NCI-H128 (cell line): ENCODE measurements at regions not wholly inside any gene's neighbourhood (a gene's known extent, or its start where the extent isn't known, plus 50 kb on each side); places are given as distances from the start of the nearest gene placed in this dataset.
"Not testable (repeated sequence)": the region's sequence is repeated elsewhere in the genome, so short reads cannot be mapped to it uniquely, and the experiment has no call there.

Experiments
- DNase-seq: peaks from one replicate; lab custom pipeline; 2025; ENCODE audit not compliant: unreplicated experiment; lab: John Stamatoyannopoulos, UW

DNA sequence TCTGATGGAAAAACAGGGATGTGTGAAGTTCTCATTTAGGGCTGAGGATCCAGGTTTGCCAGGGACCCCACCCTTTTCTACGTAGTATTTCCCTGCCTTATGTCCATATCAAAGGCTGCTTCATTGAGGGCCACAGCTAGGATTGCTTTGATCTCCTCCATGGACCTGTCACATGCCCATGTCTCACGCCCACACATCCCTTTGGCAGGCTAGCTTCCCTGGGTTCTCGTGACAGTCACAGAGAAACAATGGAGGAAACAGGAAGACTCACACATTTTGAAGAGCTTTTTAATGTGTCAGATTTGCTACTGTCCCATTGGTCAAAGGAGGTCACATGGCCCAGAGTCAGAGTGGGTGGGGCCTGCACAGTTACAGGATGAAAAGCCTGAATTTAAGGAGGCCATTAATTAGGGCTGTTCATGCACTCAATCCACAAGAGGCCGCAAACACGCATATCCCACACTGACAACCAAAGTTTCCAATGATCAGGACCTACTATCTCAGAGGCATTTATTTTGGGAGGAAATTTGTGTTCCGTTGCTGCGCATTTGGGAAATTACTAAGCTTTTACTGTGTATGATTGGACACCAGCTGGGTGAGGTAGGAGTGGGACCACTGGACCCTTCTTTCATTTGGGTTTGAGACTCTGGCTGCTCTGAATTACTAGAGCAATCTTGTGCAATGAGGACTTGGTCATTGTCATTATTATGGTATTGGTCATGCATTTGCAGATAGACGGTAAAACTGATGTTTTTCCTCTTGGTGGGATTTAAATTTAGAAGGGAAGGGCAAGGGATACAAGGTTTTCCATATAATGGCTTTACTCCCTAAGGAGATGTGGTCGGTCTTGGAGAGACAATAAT, 266.2 kb downstream of the KTN1 start:
- DNase-seq: no peak

DNA sequence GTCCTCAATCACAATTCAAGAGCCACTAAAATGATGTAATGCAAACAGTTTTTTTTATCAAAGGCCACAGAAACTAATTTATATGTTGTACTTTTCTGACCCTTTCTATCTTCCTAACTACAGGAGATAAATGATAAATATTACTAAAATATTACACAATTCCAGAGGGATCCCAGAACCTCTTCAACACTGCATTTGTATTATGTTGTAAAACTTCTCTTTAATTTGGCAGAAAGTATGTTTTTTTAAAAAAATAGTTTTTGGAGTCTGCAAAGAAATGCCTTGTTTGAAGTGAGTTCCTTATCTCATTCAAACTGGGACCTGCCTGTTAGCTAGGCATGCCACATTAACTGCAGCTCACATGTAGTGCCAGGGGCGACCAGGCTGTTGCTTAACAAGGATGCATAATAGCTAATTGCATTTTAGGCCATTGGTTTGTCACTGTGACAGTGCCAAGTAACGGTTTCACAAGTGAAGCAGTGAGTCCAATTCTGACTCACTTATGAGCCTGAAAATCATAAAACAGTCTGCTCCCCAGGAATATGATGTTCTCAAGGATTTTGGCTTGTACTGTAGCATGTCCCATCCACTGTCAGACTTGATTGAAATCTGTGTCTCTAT, 266.9 kb downstream of the KTN1 start:
- DNase-seq: no peak

DNA sequence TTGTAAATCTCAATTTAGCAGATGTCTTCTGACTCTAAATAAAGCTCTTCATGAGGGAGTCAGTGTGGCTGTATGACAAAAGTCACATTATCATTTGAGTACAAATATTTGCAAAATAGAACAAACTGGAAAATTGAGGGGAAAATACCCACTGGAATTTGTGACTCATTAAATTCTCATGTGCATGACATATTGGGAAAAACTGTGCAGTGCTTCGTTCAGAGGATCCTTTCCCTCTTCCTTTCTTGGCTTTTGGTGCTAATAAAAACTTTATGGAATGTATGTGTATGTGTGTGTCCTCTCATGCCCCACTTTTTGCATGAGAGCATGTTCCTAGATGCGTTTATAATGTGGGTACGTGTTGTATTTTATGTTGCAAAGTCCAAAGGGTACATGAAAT, 267.8 kb downstream of the KTN1 start:
- DNase-seq: no peak

DNA sequence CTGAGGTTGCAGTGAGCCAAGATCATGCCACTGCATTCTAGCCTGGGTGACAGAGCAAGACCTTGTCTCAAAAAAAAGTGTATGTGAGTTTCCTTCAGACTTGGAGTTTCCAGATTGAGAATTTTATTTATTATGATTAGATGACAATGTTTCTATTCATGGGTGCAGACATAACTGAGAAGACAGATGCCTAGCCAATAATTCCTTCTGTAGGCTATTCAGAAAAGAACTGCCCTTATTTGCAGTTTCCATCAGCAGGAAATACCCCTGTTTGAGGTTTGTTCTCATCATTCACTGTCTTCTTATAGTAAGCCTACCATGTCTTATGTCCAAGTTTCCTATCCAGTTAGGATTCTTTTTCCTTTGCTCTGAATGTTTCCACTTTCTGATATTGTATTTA, 269.0 kb downstream of the KTN1 start:
- no peak for DNase-seq

DNA sequence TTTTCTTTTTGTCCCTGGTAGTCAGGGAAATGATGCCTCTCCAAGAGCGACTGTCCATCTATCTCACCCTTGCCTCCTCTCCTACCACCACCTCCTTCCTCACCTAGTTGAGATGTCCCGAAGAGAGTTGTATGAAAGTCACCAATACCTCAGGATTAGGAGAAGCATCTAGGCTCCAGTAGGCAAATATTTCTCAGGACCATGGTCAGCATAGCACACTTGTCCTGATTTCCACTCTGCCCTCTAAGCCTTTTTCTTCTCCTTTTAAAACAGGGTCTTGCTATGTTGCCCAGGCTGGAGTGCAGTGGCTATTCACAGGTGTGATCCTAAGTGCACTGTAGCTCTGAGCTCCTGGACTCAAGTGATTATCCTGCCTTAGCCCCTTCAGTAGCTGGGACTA, 268.4 kb upstream of the PELI2 start:
- no peak for DNase-seq

DNA sequence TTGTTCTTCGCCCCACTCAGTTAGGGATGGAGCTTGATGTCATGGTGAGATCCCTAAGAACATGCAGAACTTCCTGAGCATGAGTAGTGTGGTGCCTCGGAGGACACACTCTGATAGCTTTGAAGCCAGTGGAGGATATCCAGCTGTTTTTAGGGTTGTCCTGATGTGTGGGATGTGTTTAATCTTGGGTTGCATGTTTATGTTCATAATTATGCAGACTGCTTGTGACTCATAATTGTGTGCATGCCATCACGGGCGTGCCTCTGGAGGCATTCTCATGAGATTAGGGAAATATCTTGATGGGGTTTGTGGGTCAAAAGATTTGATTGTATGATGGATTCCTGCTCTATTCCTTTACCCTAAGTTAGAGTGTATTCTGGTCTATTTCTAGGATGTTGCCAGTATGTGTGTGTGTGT, 267.4 kb upstream of the PELI2 start:
- DNase-seq: no peak

DNA sequence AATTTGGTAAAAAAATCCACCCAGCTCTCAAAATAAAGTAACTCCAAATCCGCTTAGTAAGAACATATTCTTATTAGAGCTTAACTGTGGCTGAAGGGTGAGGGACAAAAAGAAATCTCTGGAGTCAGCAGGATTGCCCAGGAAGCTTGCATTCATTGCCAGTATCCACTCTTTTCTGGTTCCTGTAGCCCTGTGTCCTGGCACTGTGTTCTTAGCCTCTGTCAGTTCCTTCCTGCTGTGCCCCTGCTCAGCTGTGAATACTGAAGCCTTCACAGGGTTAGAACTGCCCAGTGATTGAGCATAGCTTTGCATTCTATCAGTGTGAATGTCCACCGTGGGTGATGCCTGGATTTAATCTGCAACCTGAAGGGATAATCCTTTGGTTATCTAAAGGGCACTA, 266.9 kb upstream of the PELI2 start:
- DNase-seq: no peak

DNA sequence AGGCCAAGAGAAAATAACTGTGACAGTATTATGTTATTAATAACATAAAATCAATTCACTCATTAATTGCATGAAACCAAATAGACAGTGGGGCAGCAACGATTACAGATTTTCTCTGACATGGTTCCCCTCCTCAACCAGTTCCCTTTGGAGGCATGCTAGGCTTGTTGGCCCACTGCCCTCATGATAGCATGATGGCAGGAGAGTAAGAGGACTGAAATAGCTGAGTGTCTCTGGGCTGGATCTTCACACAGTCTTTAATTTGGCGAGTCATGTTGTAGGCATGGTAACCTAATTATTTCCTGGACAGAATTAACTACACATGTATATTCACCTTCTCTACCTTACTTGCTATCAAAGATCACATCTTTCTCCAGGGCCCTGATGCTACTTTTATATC, 266.2 kb upstream of the PELI2 start:
- DNase-seq: no peak

DNA sequence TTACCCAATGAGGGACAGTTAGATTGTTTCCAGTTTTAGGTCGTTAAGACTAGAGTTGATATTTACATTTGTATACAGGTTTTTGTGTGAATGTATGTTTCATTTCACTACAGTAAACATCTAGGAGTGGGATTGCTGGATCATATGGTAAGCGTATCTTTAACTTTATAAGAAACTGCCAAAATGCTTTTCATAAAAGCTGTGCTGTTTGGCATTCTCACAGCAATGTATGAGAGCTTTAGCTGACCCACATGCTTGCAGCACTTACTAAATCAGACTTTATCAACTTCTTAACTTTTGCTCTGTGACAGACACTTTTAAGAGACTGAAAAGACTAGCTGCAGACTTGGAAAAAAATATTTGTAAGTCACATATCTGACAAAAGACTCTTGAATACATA, 262.5 kb upstream of the PELI2 start:
- no peak for DNase-seq

DNA sequence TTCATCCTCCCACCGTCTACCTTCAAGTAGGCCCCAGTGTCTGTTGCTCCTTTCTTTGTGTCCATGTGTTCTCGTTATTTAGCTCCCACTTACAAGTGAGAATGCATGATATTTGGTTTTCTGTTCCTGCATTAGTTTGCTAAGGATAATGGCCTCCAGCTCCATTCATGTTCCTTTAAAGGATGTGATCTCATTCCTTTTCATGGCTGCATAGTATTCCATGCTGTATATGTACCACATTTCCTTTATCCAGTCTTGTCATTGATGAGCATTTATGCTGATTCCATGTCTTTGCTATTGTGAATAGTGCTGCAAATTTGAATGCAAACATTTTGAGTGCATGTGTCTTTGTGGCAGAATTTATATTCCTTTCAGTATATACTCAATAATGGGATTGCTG, 259.6 kb upstream of the PELI2 start:
- DNase-seq: no peak

DNA sequence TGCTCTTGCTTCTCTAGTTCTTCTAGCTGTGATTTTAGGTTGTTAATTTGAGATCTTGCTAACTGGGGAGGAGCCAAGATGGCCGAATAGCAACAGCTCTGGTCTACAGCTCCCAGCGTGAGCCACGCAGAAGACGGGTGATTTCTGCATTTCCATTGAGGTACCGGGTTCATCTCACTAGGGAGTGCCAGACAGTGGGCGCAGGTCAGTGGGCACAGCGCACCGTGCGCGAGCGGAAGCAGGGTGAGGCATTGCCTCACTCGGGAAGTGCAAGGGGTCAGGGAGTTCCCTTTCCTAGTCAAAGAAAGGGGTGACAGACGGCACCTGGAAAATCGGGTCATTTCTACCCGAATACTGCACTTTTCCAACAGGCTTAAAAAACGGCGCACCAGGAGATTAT, 256.6 kb upstream of the PELI2 start:
- not testable (repeated sequence) for DNase-seq

DNA sequence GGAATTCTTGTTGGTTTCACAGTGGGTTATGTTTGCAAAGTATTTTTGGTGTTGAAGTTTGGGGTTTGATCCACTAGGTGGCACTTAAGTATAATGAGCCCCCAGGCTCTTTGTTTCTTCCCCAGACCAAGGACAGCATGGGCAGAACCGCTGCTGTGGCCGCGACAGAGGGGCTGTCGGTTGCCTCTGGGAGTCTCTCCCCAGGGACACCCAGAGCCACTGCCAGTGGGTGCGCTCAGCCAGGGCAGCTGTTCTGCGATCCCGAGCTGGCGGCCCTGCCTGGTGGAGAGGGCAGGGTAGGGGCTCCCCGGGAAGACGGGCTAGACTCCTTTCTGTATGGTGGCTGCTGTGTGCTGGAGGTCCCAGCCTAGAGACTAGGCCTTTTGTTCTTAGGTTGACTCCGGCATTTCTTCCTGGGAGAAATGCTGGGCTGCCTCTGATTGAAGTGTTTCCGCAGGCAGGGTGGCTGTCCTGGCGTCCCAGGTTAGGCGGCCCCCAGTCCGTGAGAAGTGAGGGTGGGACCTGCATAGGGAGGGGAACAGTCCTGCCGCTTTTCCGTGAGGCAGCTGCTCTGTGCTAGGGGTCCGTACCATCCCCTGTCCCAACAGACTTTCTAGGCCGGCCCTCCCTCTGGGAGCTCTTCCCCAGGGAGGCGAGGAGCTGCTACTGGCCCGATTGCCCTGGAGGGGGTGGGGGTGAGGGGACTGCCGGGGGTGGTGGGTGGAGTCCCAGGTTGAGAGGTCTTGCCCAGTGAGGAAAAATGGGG, 253.1 kb upstream of the PELI2 start:
- no peak for DNase-seq

DNA sequence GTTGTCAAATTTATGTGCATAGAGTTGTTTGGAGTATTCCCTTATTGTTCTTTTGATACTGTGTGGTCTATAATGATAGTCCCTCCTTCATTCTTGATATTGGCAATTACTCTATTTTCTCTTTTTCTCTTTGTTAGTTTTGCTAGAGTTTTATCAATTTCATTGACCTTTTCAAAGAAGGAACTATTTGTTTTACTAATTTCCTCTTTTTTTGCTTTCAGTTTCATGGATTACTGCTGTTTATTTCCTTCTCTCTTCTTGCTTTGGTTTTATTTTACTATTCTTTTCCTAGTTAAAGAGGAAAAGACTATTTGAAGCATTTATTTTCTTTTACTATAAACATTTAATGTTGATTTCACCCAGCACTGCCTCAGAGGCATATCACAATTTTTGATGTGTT, 250.9 kb upstream of the PELI2 start:
- DNase-seq: no peak

DNA sequence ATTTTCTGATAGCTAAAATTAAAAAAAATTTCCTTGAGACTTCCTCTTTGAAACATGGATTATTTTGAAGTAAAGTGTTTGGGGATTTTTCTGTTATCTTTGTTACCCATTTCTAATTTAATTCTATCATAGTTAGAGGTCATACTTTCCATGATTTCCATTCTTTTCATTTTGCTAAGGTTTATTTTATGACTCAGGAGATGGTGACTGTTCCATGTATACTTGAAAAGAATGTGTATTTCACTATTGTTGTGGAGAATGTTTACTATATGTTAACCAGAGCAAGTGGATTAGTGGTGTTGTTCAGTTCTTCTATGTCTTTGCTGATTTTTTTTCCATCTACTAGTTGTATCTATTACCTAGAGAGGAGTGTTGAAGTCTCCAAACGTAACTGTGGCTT, 250.5 kb upstream of the PELI2 start:
- DNase-seq: no peak

DNA sequence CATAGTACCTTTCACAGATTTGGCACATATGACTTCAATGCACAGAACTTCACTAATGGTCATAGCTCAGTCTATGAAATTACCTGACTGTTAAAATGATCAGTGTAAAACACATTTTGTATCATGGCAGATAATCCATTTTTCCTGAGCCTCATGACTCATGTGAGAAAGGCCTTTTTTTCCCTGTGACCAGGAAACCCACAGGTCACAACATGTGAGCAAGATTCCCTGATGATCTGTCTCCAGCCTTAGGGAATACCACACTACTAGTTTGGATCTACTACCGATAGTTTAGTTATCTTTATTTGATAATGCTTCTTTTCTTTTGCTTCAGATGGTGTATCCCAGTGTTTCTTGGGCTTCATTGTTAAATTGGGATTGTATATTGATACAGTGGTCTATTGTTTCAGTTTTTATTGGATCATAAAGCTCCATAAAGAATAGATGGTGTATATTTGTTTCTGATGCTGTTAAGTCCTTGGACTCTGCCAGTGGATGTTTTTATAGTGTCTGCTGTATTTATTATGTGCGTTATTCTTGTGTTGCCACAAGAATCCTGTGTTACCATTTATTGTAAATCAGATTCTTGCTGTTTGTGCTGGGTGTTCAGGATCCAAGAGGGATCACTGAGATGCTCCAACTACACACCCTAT, 248.7 kb upstream of the PELI2 start:
- no peak for DNase-seq

DNA sequence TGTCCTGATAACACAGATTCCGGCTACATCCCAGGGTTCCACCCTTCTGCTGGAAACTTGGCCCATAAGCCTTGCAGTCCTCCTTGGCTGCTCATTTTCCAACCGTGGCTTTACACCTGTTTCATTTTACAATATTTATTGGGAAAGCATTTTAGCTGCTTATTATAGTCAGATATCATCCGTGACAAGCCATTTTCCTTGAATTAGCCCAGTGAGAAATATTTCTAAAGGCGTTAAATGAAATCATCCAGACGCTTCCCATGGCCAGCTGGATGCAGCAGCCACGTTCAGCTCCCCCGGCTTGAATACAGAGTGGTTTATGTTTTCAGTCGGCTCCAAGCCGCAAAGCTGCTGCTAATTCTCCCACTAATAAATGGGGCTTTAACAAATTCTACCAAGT, 245.0 kb upstream of the PELI2 start:
- no peak for DNase-seq

DNA sequence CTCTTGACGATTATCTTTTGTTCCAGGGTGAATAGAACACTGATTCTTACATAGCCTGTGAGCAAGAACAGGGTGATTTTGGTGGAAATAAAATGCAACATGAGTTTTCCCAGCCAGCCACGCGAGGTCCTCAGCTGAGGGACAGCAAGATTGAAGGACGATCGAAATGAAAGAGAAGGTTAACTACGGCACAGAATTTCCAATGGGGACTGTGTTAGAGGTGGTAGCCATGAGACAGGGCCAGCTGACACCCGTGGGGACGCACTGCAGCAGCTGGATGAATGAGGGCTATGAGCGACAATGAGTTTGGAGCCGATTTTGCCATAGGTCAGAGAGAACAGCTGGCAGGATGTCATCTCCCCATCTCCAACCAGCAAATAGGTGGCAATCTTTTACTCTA, 243.4 kb upstream of the PELI2 start:
- no peak for DNase-seq

DNA sequence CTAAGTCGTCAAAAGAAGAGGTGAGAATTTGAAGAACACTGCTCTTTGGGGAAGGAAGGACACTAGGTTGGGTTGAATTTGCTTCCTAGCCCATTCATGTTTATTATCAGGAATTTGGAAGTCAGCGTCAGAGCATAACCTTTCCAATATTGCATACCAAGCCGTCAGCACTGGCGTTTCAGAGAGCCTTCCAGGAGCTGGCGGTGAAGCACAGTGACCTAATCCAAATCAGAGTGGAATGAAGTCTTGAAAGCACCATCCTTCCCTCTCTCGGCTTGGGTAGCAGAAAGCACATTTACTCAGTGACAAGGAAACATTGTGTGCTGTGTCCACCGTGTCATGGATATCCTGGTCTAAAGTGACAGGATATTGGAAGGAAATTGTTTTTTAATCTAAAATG, 240.3 kb upstream of the PELI2 start:
- DNase-seq: no peak

DNA sequence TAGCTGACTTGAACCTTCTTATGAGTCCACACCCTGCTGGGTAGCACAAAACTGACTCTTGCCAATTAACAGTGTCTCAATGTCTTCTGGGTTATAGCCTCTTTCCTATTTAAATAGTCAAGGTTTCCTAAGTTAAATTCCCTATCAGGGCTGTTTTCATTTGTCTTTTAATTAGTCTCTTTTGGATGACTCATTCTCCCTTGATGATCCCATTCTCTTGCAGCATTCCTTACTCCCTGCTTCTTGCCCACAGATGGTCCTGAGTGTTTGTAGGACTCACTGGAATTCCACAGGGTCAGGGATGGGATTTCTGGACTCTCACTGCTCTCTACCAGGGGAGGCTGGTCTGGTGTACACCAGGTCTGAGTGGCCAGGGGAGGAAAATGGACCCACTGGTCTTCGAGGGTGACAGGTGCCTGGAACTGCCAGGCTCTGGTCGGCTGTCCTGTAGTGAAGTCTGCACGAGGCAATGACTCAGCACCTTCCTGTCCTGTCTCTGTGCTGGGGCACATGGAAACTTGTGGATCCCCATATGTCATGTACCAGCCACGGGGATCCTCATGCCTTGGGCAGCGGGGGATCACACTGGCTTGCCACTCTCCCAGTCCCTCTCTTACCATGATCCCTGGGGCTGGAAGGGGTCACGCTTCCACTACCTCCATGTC, 236.5 kb upstream of the PELI2 start:
- no peak for DNase-seq

DNA sequence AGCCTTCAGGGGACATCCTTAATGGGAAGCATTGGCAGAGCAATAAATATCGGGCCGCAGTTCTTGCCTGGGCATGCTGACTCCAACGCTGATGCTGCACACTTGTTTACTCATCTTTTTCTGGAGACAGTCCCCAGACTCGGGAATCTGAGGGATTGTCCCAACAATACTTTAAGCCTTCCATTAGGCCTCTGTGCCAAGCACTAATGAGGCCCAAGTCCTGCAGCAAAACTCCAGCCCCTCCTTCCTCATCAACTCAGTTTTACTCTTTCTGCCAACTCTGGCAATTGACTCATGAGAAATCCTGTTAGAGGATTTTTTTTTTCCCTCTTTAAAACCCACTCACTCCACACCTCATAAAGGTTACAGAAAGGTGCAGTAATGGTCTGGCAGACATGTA, 233.4 kb upstream of the PELI2 start:
- no peak for DNase-seq

DNA sequence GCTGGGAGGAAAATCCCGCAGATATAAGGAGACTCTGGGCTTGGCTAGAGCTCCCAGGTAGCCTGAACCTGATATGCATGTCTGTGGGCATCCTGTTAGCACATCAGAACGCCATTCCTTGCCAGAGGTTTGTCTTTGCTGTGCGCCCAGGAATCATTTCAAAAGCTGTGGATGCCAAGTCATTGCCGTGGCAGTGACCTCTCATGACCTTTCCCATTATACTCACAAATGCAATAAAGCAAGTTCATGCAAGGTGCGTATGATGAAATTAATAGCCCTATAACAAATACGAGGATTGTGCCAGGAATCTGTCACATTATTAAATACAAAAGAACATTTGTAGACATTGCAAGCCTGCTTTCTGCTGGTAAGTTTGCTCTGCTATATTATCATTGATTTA, 229.1 kb upstream of the PELI2 start:
- DNase-seq: no peak
